Esophagus squamous epithelium (tissue), 4 donors: ENCODE measurements at regions not wholly inside any gene's neighbourhood (a gene's known extent, or its start where the extent isn't known, plus 50 kb on each side); places are given as distances from the start of the nearest gene placed in this dataset.

Experiments used
- POLR2A ChIP-seq, 4 donors: fragments of 450-650 bp; IDR thresholded peaks; one replicate each; pipeline ENCODE4 v1.6.1; 2017; ENCODE audit warnings: antibody characterized with exemption in 4 of 4, mild to moderate bottlenecking in 4 of 4, moderate library complexity in 3 of 4
- TF ChIP-seq, protein P1 (sequence below), 6 experiments: fragments of 450-650 bp in 4 of 6; fragments of 200-600 bp in 2 of 6; sonication (generic) in 2 of 6; IDR thresholded peaks; one replicate each; pipeline ENCODE4 v1.5.1; 2016 to 2019; ENCODE audit warnings: antibody characterized with exemption in 6 of 6, mild to moderate bottlenecking in 4 of 6, moderate library complexity in 4 of 6

GRCh38 chr7:47097431-47097830 is 484.5 kb downstream of the TNS3 start:
- no peak for TF ChIP-seq POLR2A (IDR thresholded peaks at IDR 0.05)
- TF ChIP-seq, protein P1, sequence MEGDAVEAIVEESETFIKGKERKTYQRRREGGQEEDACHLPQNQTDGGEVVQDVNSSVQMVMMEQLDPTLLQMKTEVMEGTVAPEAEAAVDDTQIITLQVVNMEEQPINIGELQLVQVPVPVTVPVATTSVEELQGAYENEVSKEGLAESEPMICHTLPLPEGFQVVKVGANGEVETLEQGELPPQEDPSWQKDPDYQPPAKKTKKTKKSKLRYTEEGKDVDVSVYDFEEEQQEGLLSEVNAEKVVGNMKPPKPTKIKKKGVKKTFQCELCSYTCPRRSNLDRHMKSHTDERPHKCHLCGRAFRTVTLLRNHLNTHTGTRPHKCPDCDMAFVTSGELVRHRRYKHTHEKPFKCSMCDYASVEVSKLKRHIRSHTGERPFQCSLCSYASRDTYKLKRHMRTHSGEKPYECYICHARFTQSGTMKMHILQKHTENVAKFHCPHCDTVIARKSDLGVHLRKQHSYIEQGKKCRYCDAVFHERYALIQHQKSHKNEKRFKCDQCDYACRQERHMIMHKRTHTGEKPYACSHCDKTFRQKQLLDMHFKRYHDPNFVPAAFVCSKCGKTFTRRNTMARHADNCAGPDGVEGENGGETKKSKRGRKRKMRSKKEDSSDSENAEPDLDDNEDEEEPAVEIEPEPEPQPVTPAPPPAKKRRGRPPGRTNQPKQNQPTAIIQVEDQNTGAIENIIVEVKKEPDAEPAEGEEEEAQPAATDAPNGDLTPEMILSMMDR (IDR thresholded peaks at IDR 0.05), result no peak
